Sigmoid colon (tissue), 4 donors: ENCODE measurements at regions not wholly inside any gene's neighbourhood (a gene's known extent, or its start where the extent isn't known, plus 50 kb on each side); places are given as distances from the start of the nearest gene placed in this dataset.

ENCODE experiments used
- CTCF ChIP-seq, 4 experiments: fragments of 450-650 bp in 3 of 4; fragments of 200-600 bp in 1 of 4; IDR thresholded peaks; one replicate each; pipeline ENCODE4 v1.5.1; 2016 to 2019; ENCODE audit warnings: antibody characterized with exemption in 4 of 4, mild to moderate bottlenecking in 3 of 4, moderate library complexity in 2 of 4
- EP300 ChIP-seq, 4 donors: sonication (generic); formaldehyde crosslinking; IDR thresholded peaks; one replicate each; pipeline ENCODE4 v1.6.1; 2017; ENCODE audit warnings: antibody characterized with exemption in 4 of 4
- POLR2A ChIP-seq, 2 donors: fragments of 450-650 bp; IDR thresholded peaks; one replicate each; pipeline ENCODE4 v1.6.1; 2016; ENCODE audit warnings: antibody characterized with exemption in 2 of 2, mild to moderate bottlenecking in 2 of 2, moderate library complexity in 2 of 2
- POLR2AphosphoS5 ChIP-seq, 4 donors: sonication (generic); formaldehyde crosslinking; IDR thresholded peaks; one replicate each; pipeline ENCODE4 v1.6.1; 2017; ENCODE audit warnings: antibody characterized with exemption in 4 of 4

GRCh38 chr5:56409331-56410190, 176.4 kb upstream of the ANKRD55 start:
- TF ChIP-seq POLR2AphosphoS5 (IDR thresholded peaks at IDR 0.05) (no peak), CTCF (IDR thresholded peaks at IDR 0.05) (no peak), POLR2A (IDR thresholded peaks at IDR 0.05) (no peak), EP300 (IDR thresholded peaks at IDR 0.05) (no peak)
